ENCODE measurements at regions not wholly inside any gene's neighbourhood (a gene's known extent, or its start where the extent isn't known, plus 50 kb on each side); places are given as distances from the start of the nearest gene placed in this dataset.
"Not testable (repeated sequence)": the region's sequence is repeated elsewhere in the genome, so short reads cannot be mapped to it uniquely, and the experiment has no call there.

- H3K4me3 ChIP-seq (replicated peaks in 1 of 2; ENCODE audit: low read depth in 1 of 2, low read length in 2 of 2); H3K9ac ChIP-seq (ENCODE audit: low read length); H3K27ac ChIP-seq (ENCODE audit: low read depth, low read length); ATAC-seq; CTCF ChIA-PET; H3K4me1 ChIP-seq (ENCODE audit: control insufficient read depth in 1 of 2, insufficient read depth in 2 of 2, low read length in 2 of 2); intact Hi-C loops (cut with micrococcal nuclease); H4K20me1 ChIP-seq (ENCODE audit: insufficient read depth); H3K27me3 ChIP-seq (ENCODE audit: insufficient read depth, low read length); H2AFZ ChIP-seq (ENCODE audit: low read depth, low read length, poor library complexity, severe bottlenecking); POLR2A ChIA-PET; DNase-seq (ENCODE audit: low read depth, low spot score); H3K36me3 ChIP-seq (ENCODE audit: control insufficient read depth in 1 of 2, insufficient read depth in 2 of 2, low read length in 2 of 2); H3K4me2 ChIP-seq (ENCODE audit: low read length); RAD21 ChIA-PET (ENCODE audit: low non-redundant PET in 1 of 2, low total read pairs in 2 of 2, uncharacterized antibody in 2 of 2, unreplicated experiment in 2 of 2); H3K9me3 ChIP-seq (ENCODE audit: control insufficient read depth in 1 of 2, insufficient read depth in 1 of 2, low read depth in 1 of 2, low read length in 2 of 2); BruUV-seq (replicated peaks); H3K79me2 ChIP-seq (ENCODE audit: insufficient read depth, low read length); H3K9me2 ChIP-seq (ENCODE audit: insufficient read depth): not testable (repeated sequence)
Observed at GRCh38 chr9:65389216-65389615, 104.2 kb upstream of the FOXD4L5 start.

- H3K36me3 ChIP-seq (ENCODE audit: control insufficient read depth in 1 of 2, insufficient read depth in 2 of 2, low read length in 2 of 2); H4K20me1 ChIP-seq (ENCODE audit: insufficient read depth); POLR2A ChIA-PET; H3K4me1 ChIP-seq (ENCODE audit: control insufficient read depth in 1 of 2, insufficient read depth in 2 of 2, low read length in 2 of 2); H2AFZ ChIP-seq (ENCODE audit: low read depth, low read length, poor library complexity, severe bottlenecking); RAD21 ChIA-PET (ENCODE audit: low non-redundant PET in 1 of 2, low total read pairs in 2 of 2, uncharacterized antibody in 2 of 2, unreplicated experiment in 2 of 2); H3K27ac ChIP-seq (ENCODE audit: low read depth, low read length); BruUV-seq (replicated peaks); H3K79me2 ChIP-seq (ENCODE audit: insufficient read depth, low read length); CTCF ChIA-PET; intact Hi-C loops (cut with micrococcal nuclease); H3K27me3 ChIP-seq (ENCODE audit: insufficient read depth, low read length); H3K9me3 ChIP-seq (ENCODE audit: control insufficient read depth in 1 of 2, insufficient read depth in 1 of 2, low read depth in 1 of 2, low read length in 2 of 2); H3K9me2 ChIP-seq (ENCODE audit: insufficient read depth): not testable (repeated sequence)
- peak; percentile 49 for DNase-seq (ENCODE audit: low read depth, low spot score)
- Histone ChIP-seq H3K4me3 (replicated peaks in 1 of 2; ENCODE audit: low read depth in 1 of 2, low read length in 2 of 2) (peak overlapping the region; percentile 40 to 51), H3K4me2 (ENCODE audit: low read length) (peak overlapping the region; percentile 59), H3K9ac (ENCODE audit: low read length) (peak overlapping the region; percentile 58)
- peak; percentile 91 for ATAC-seq
- TF ChIP-seq YY1 (IDR thresholded peaks at IDR 0.05; ENCODE audit: extremely low read depth, insufficient replicate concordance, low read depth, low read length) (peak; percentile 84), POLR2AphosphoS5 (IDR thresholded peaks at IDR 0.05; ENCODE audit: low read depth, low read length) (peak; percentile 67), MAX (IDR thresholded peaks at IDR 0.05) (0 out of 2 replicates have a peak, but pooled peaks have one; percentile 41)
Observed at GRCh38 chr9:65386699-65387098, 101.7 kb upstream of the FOXD4L5 start.

- H4K20me1 ChIP-seq (ENCODE audit: insufficient read depth); H2AFZ ChIP-seq (ENCODE audit: low read depth, low read length, poor library complexity, severe bottlenecking); H3K9ac ChIP-seq (ENCODE audit: low read length); H3K36me3 ChIP-seq (ENCODE audit: control insufficient read depth in 1 of 2, insufficient read depth in 2 of 2, low read length in 2 of 2); H3K9me2 ChIP-seq (ENCODE audit: insufficient read depth); H3K27ac ChIP-seq (ENCODE audit: low read depth, low read length); H3K79me2 ChIP-seq (ENCODE audit: insufficient read depth, low read length); CTCF ChIA-PET; H3K4me1 ChIP-seq (ENCODE audit: control insufficient read depth in 1 of 2, insufficient read depth in 2 of 2, low read length in 2 of 2); H3K4me2 ChIP-seq (ENCODE audit: low read length); BruUV-seq (replicated peaks); H3K9me3 ChIP-seq (ENCODE audit: control insufficient read depth in 1 of 2, insufficient read depth in 1 of 2, low read depth in 1 of 2, low read length in 2 of 2); ATAC-seq; H3K27me3 ChIP-seq (ENCODE audit: insufficient read depth, low read length); DNase-seq (ENCODE audit: low read depth, low spot score); intact Hi-C loops (cut with micrococcal nuclease); RAD21 ChIA-PET (ENCODE audit: low non-redundant PET in 1 of 2, low total read pairs in 2 of 2, uncharacterized antibody in 2 of 2, unreplicated experiment in 2 of 2); H3K4me3 ChIP-seq (replicated peaks in 1 of 2; ENCODE audit: low read depth in 1 of 2, low read length in 2 of 2); POLR2A ChIA-PET: not testable (repeated sequence)
Observed at GRCh38 chr9:65386191-65386590, 101.2 kb upstream of the FOXD4L5 start.

GRCh38 chr9:65385655-65386024, 100.6 kb upstream of the FOXD4L5 start:
- H3K36me3 ChIP-seq (ENCODE audit: control insufficient read depth in 1 of 2, insufficient read depth in 2 of 2, low read length in 2 of 2); H3K4me3 ChIP-seq (replicated peaks in 1 of 2; ENCODE audit: low read depth in 1 of 2, low read length in 2 of 2); ATAC-seq; H3K79me2 ChIP-seq (ENCODE audit: insufficient read depth, low read length); H3K27me3 ChIP-seq (ENCODE audit: insufficient read depth, low read length); H3K9ac ChIP-seq (ENCODE audit: low read length); H3K9me3 ChIP-seq (ENCODE audit: control insufficient read depth in 1 of 2, insufficient read depth in 1 of 2, low read depth in 1 of 2, low read length in 2 of 2); H4K20me1 ChIP-seq (ENCODE audit: insufficient read depth); DNase-seq (ENCODE audit: low read depth, low spot score); H2AFZ ChIP-seq (ENCODE audit: low read depth, low read length, poor library complexity, severe bottlenecking); H3K4me2 ChIP-seq (ENCODE audit: low read length); H3K4me1 ChIP-seq (ENCODE audit: control insufficient read depth in 1 of 2, insufficient read depth in 2 of 2, low read length in 2 of 2); BruUV-seq (replicated peaks); POLR2A ChIA-PET; intact Hi-C loops (cut with micrococcal nuclease); H3K9me2 ChIP-seq (ENCODE audit: insufficient read depth); H3K27ac ChIP-seq (ENCODE audit: low read depth, low read length); RAD21 ChIA-PET (ENCODE audit: low non-redundant PET in 1 of 2, low total read pairs in 2 of 2, uncharacterized antibody in 2 of 2, unreplicated experiment in 2 of 2); CTCF ChIA-PET: not testable (repeated sequence)
